ENCODE measurements at regions not wholly inside any gene's neighbourhood (a gene's known extent, or its start where the extent isn't known, plus 50 kb on each side); places are given as distances from the start of the nearest gene placed in this dataset.

DNA sequence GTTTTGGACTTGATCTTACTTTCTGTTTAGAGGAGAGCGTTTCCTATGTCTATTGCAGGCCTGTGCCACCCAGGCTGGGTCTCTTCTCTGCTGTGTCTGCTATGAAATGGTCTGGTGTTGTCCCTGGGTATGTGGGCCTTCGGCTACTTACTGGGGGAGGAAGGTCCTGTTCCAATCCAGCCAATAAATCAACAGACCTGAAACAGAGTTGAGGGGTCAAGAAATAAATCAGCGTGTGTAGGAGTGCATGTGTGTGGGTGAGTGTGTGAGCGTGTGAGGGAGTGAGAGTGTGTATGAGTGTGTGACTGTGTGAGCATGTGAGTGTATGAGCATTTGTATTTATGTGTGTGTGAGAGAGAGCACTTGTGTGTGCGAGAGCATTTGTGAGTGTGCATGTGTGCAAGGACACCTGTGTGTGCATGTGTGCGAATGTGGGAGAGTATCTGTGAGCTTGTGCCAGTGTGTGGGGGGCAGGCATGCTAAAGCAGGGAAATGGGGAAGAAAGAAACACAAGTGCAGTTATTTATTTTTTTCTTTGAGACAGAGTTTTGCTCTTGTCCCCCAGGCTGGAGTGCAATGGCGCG is 86.3 kb upstream of the PMEPA1 start:
- DNase-seq = no peak
- H3K27ac ChIP-seq (ENCODE audit: low read depth in 1 of 2, low read length in 1 of 2) = no peak overlapping the region
- no peak overlapping the region for H3K4me3 ChIP-seq
- no peaks in the 10 kb centered on the region for H3K36me3 ChIP-seq (ENCODE audit: control insufficient read depth in 4 of 4, insufficient read depth in 4 of 4, low read length in 4 of 4)
- TF ChIP-seq, protein P1, sequence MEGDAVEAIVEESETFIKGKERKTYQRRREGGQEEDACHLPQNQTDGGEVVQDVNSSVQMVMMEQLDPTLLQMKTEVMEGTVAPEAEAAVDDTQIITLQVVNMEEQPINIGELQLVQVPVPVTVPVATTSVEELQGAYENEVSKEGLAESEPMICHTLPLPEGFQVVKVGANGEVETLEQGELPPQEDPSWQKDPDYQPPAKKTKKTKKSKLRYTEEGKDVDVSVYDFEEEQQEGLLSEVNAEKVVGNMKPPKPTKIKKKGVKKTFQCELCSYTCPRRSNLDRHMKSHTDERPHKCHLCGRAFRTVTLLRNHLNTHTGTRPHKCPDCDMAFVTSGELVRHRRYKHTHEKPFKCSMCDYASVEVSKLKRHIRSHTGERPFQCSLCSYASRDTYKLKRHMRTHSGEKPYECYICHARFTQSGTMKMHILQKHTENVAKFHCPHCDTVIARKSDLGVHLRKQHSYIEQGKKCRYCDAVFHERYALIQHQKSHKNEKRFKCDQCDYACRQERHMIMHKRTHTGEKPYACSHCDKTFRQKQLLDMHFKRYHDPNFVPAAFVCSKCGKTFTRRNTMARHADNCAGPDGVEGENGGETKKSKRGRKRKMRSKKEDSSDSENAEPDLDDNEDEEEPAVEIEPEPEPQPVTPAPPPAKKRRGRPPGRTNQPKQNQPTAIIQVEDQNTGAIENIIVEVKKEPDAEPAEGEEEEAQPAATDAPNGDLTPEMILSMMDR (IDR thresholded peaks at IDR 0.05; ENCODE audit: control extremely low read depth, extremely low read depth) = no peak
- WGBS, 2 donors = 83 to 84% methylated on average over 8 of the region's 8 CpGs
- no peaks in the 10 kb centered on the region for H3K9me3 ChIP-seq (ENCODE audit: control insufficient read depth in 4 of 4, insufficient read depth in 3 of 4, low read length in 3 of 4)
- no peak for ATAC-seq (ENCODE audit: insufficient read depth, low FRiP score)
- peaks cover 0 to 7% (median 0%) of the 10 kb centered on the region in 5 donors for H3K4me1 ChIP-seq (ENCODE audit: control insufficient read depth in 5 of 5, insufficient read depth in 5 of 5, low read length in 5 of 5)
- H3K9ac ChIP-seq (ENCODE audit: insufficient read depth in 1 of 2, low read length in 2 of 2) = no peak overlapping the region
- no peaks in the 10 kb centered on the region for H3K27me3 ChIP-seq (ENCODE audit: control insufficient read depth in 3 of 3, insufficient read depth in 3 of 3, low read length in 2 of 3)

DNA sequence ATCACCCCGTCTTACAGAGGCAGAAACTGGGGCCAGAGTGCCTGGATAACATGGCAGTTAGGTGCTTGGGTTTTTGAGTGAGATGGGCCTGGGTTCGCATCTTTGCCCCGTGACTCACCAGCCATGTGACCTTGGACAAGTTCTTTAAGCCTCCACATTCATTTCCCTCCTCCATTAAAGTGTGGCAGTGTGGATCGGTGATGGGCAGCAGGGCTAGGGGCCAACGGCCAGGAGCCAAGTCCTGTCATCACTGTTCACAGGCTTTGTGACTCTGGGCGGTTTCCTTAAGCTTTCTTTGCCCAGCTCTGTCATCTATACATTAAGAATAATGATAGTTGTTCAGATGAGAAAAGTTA is 85.5 kb upstream of the PMEPA1 start:
- no peak for DNase-seq
- H3K27ac ChIP-seq (ENCODE audit: low read depth in 1 of 2, low read length in 1 of 2) = no peak overlapping the region
- TF ChIP-seq, protein P1 (IDR thresholded peaks at IDR 0.05; ENCODE audit: control extremely low read depth, extremely low read depth) = no peak
- no peaks in the 10 kb centered on the region for H3K9me3 ChIP-seq (ENCODE audit: control insufficient read depth in 4 of 4, insufficient read depth in 3 of 4, low read length in 3 of 4)
- H3K27me3 ChIP-seq (ENCODE audit: control insufficient read depth in 3 of 3, insufficient read depth in 3 of 3, low read length in 2 of 3) = no peaks in the 10 kb centered on the region
- H3K36me3 ChIP-seq (ENCODE audit: control insufficient read depth in 4 of 4, insufficient read depth in 4 of 4, low read length in 4 of 4) = no peaks in the 10 kb centered on the region
- no peak for ATAC-seq (ENCODE audit: insufficient read depth, low FRiP score)
- no peak overlapping the region for H3K4me3 ChIP-seq
- no peak overlapping the region for H3K9ac ChIP-seq (ENCODE audit: insufficient read depth in 1 of 2, low read length in 2 of 2)
- WGBS, 2 donors = 87 to 90% methylated on average over 6 of the region's 6 CpGs
- peaks cover 0 to 7% (median 0%) of the 10 kb centered on the region in 5 donors for H3K4me1 ChIP-seq (ENCODE audit: control insufficient read depth in 5 of 5, insufficient read depth in 5 of 5, low read length in 5 of 5)

DNA sequence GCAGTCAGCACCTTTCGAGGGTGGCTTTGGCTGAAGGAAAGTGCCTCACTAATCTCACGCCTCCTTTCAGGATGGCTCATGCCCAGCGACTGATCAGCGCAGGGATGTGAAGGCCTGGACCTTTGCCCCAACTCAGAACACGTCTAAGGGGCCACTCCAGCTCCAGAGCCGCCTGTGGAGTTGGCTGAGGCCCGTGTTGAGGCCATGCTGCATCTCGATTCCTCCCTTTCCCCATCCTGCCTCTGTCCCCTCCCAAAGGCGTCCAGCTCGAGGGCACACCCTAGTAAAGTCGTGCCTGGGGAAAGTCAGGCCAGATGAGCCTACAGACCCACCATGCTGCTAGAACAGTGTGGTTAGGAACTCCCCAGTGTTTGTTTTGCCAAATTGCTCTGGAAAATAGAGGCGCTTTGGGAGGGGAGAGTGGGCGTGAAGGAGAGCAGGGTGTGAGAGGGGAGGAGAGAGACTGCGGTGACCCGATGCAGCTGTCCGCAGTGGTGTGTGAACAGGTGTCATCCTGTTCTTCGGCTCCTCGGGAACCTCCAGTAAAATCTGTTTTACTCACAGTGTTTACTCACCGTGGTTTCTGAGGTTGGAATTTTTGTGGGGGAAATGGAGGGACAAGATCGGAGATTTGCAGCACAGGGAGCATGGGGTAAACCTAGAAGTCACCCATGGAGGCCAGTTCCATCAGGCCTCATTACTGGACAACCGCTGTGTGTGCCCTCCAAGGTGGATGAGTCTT is 85.0 kb upstream of the PMEPA1 start:
- Histone ChIP-seq H3K36me3 (ENCODE audit: control insufficient read depth in 4 of 4, insufficient read depth in 4 of 4, low read length in 4 of 4) (no peaks in the 10 kb centered on the region), H3K9me3 (ENCODE audit: control insufficient read depth in 4 of 4, insufficient read depth in 3 of 4, low read length in 3 of 4) (no peaks in the 10 kb centered on the region), H3K4me1 (ENCODE audit: control insufficient read depth in 5 of 5, insufficient read depth in 5 of 5, low read length in 5 of 5) (peaks cover 0 to 7% (median 0%) of the 10 kb centered on the region in 5 donors), H3K27me3 (ENCODE audit: control insufficient read depth in 3 of 3, insufficient read depth in 3 of 3, low read length in 2 of 3) (no peaks in the 10 kb centered on the region), H3K9ac (ENCODE audit: insufficient read depth in 1 of 2, low read length in 2 of 2) (no peak overlapping the region), H3K27ac (ENCODE audit: low read depth in 1 of 2, low read length in 1 of 2) (no peak overlapping the region), H3K4me3 (no peak overlapping the region)
- WGBS, 2 donors = 86 to 88% methylated on average over 21 of the region's 21 CpGs
- DNase-seq (no peak), ATAC-seq (ENCODE audit: insufficient read depth, low FRiP score) (no peak)
- TF ChIP-seq, protein P1 (IDR thresholded peaks at IDR 0.05; ENCODE audit: control extremely low read depth, extremely low read depth) = no peak

Data from lung (tissue), 11 donors.